ENCODE measurements at regions not wholly inside any gene's neighbourhood (a gene's known extent, or its start where the extent isn't known, plus 50 kb on each side); places are given as distances from the start of the nearest gene placed in this dataset.

GRCh38 chr2:16019617-16020351 lies 79.4 kb downstream of the MYCN start:
- Histone ChIP-seq H3K4me2 (ENCODE audit: low read length) (no peak overlapping the region), H3K27ac (ENCODE audit: low read length) (no peak overlapping the region), H2AFZ (ENCODE audit: low read depth, low read length) (no peak overlapping the region), H4K20me1 (ENCODE audit: insufficient read depth) (no peaks in the 10 kb centered on the region), H3K9ac (ENCODE audit: low read length) (no peak overlapping the region), H3F3A (ENCODE audit: insufficient read depth, low read length, poor library complexity, severe bottlenecking) (no peaks in the 10 kb centered on the region), H3K27me3 (ENCODE audit: insufficient read depth, low read depth, low read length) (no peaks in the 10 kb centered on the region), H3K4me3 (ENCODE audit: low read length) (no peak overlapping the region), H3K9me3 (ENCODE audit: low read length) (no peaks in the 10 kb centered on the region), H3K36me3 (ENCODE audit: insufficient read depth, low read length) (no peaks in the 10 kb centered on the region), H3K79me2 (replicated peaks; ENCODE audit: insufficient read depth, low read length) (no peaks in the 10 kb centered on the region), H3K9me2 (ENCODE audit: insufficient read depth, low read length) (no peaks in the 10 kb centered on the region)
- TF ChIP-seq TAF1 (IDR thresholded peaks at IDR 0.05; ENCODE audit: low read depth) (no peak), MXI1 (conservative IDR thresholded peaks at IDR 0.05; ENCODE audit: poor library complexity, severe bottlenecking) (no peak), POLR2AphosphoS5 (IDR thresholded peaks at IDR 0.05) (no peak), RAD21 (conservative IDR thresholded peaks at IDR 0.05) (no peak), REST (IDR thresholded peaks at IDR 0.05; ENCODE audit: borderline replicate concordance) (no peak), EZH2 (IDR thresholded peaks at IDR 0.05; ENCODE audit: borderline replicate concordance, insufficient read depth, low read length, poor library complexity, severe bottlenecking) (no peak), SMC3 (conservative IDR thresholded peaks at IDR 0.05; ENCODE audit: poor library complexity) (no peak), EP300 (conservative IDR thresholded peaks at IDR 0.05; ENCODE audit: poor library complexity, severe bottlenecking) (no peak)
- TF ChIP-seq, protein P1, sequence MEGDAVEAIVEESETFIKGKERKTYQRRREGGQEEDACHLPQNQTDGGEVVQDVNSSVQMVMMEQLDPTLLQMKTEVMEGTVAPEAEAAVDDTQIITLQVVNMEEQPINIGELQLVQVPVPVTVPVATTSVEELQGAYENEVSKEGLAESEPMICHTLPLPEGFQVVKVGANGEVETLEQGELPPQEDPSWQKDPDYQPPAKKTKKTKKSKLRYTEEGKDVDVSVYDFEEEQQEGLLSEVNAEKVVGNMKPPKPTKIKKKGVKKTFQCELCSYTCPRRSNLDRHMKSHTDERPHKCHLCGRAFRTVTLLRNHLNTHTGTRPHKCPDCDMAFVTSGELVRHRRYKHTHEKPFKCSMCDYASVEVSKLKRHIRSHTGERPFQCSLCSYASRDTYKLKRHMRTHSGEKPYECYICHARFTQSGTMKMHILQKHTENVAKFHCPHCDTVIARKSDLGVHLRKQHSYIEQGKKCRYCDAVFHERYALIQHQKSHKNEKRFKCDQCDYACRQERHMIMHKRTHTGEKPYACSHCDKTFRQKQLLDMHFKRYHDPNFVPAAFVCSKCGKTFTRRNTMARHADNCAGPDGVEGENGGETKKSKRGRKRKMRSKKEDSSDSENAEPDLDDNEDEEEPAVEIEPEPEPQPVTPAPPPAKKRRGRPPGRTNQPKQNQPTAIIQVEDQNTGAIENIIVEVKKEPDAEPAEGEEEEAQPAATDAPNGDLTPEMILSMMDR (IDR thresholded peaks at IDR 0.05; ENCODE audit: poor library complexity, severe bottlenecking): no peak

GRCh38 chr2:16019060-16019480 lies 78.7 kb downstream of the MYCN start:
- Histone ChIP-seq H3K27me3 (ENCODE audit: insufficient read depth, low read depth, low read length) (no peaks in the 10 kb centered on the region), H3K36me3 (ENCODE audit: insufficient read depth, low read length) (no peaks in the 10 kb centered on the region), H3K9me3 (ENCODE audit: low read length) (no peaks in the 10 kb centered on the region), H3K4me2 (ENCODE audit: low read length) (no peak overlapping the region), H3K79me2 (replicated peaks; ENCODE audit: insufficient read depth, low read length) (no peaks in the 10 kb centered on the region), H4K20me1 (ENCODE audit: insufficient read depth) (no peaks in the 10 kb centered on the region), H3F3A (ENCODE audit: insufficient read depth, low read length, poor library complexity, severe bottlenecking) (no peaks in the 10 kb centered on the region), H3K9ac (ENCODE audit: low read length) (no peak overlapping the region), H3K27ac (ENCODE audit: low read length) (no peak overlapping the region), H3K9me2 (ENCODE audit: insufficient read depth, low read length) (no peaks in the 10 kb centered on the region), H3K4me3 (ENCODE audit: low read length) (no peak overlapping the region), H2AFZ (ENCODE audit: low read depth, low read length) (no peak overlapping the region)
- no peak for TF ChIP-seq REST (IDR thresholded peaks at IDR 0.05; ENCODE audit: borderline replicate concordance)
- TF ChIP-seq, protein P1 (IDR thresholded peaks at IDR 0.05; ENCODE audit: poor library complexity, severe bottlenecking): no peak
- TF ChIP-seq MXI1 (conservative IDR thresholded peaks at IDR 0.05; ENCODE audit: poor library complexity, severe bottlenecking): no peak
- TF ChIP-seq SMC3 (conservative IDR thresholded peaks at IDR 0.05; ENCODE audit: poor library complexity): no peak
- no peak for TF ChIP-seq EZH2 (IDR thresholded peaks at IDR 0.05; ENCODE audit: borderline replicate concordance, insufficient read depth, low read length, poor library complexity, severe bottlenecking)
- TF ChIP-seq RAD21 (conservative IDR thresholded peaks at IDR 0.05): no peak
